Fibroblast of lung (primary cell): ENCODE measurements at regions not wholly inside any gene's neighbourhood (a gene's known extent, or its start where the extent isn't known, plus 50 kb on each side); places are given as distances from the start of the nearest gene placed in this dataset.

ENCODE experiments used
- DNase-seq, 2 donors: peaks; one replicate each; pipeline versions ENCODE4 v3.0.0 to v3.0.0-alpha.2; 2010; ENCODE audit warnings: low read depth in 2 of 2
- H2AFZ ChIP-seq: 2 replicates; pipeline ENCODE4 v1.5.1; 2012; ENCODE audit warnings: low read length, control low read depth, inconsistent platforms
- H3K27ac ChIP-seq: 2 replicates; pipeline ENCODE4 v1.5.1; 2011; ENCODE audit warnings: low read length, control low read depth; ENCODE audit not compliant: insufficient read depth
- H3K27me3 ChIP-seq: 2 replicates; pipeline ENCODE4 v1.5.1; 2011; ENCODE audit warnings: mild to moderate bottlenecking, low read length; ENCODE audit not compliant: control insufficient read depth, insufficient read depth
- H3K36me3 ChIP-seq: 2 replicates; pipeline ENCODE4 v1.5.1; 2011; ENCODE audit warnings: low read length; ENCODE audit not compliant: control insufficient read depth, insufficient read depth
- H3K4me1 ChIP-seq: 2 replicates; pipeline ENCODE4 v1.5.1; 2011; ENCODE audit warnings: low read length; ENCODE audit not compliant: control insufficient read depth, insufficient read depth; ENCODE audit errors: extremely low read depth
- H3K4me2 ChIP-seq: 2 replicates; pipeline ENCODE4 v1.5.1; 2011; ENCODE audit warnings: low read length, control low read depth; ENCODE audit not compliant: insufficient read depth; ENCODE audit errors: extremely low read depth
- H3K4me3 ChIP-seq, 4 experiments: fragments of 200-600 bp in 1 of 4; sonication (generic) in 1 of 4; replicated peaks in 1 of 4; 2 replicates each; pipeline ENCODE4 v1.5.1; 2011 to 2016; ENCODE audit warnings: low read length in 4 of 4, low read depth in 3 of 4, mild to moderate bottlenecking in 3 of 4, control low read depth in 2 of 4, inconsistent platforms in 1 of 4, mixed read lengths in 1 of 4; ENCODE audit not compliant: insufficient read depth in 1 of 4; ENCODE audit errors: control extremely low read depth in 1 of 4
- H3K79me2 ChIP-seq: 2 replicates; pipeline ENCODE4 v1.5.1; 2012; ENCODE audit warnings: mild to moderate bottlenecking, low read length, inconsistent platforms; ENCODE audit not compliant: control insufficient read depth, insufficient read depth
- H3K9ac ChIP-seq: 2 replicates; pipeline ENCODE4 v1.5.1; 2011; ENCODE audit warnings: mild to moderate bottlenecking, low read length, control low read depth; ENCODE audit not compliant: insufficient read depth
- H3K9me3 ChIP-seq: 2 replicates; pipeline ENCODE4 v1.5.1; 2012; ENCODE audit warnings: low read depth, low read length; ENCODE audit not compliant: control insufficient read depth, insufficient read depth
- H4K20me1 ChIP-seq: 2 replicates; pipeline ENCODE4 v1.5.1; 2011; ENCODE audit warnings: low read length; ENCODE audit not compliant: control insufficient read depth, insufficient read depth; ENCODE audit errors: extremely low read depth
- CTCF ChIP-seq, 2 donors: IDR thresholded peaks in 1 of 2; conservative IDR thresholded peaks in 1 of 2; 1 replicate in 1 of 2; 2 replicates in 1 of 2; pipeline ENCODE4 v1.5.1; 2011 to 2012; ENCODE audit warnings: low read length in 2 of 2, control low read depth in 1 of 2, inconsistent platforms in 1 of 2, low read depth in 1 of 2, mild to moderate bottlenecking in 1 of 2
- EZH2 ChIP-seq: IDR thresholded peaks from 2 replicates; pipeline ENCODE4 v1.5.1; 2012; ENCODE audit warnings: low read length, control low read depth, mild to moderate bottlenecking; ENCODE audit errors: missing control alignments

- H3K4me1 ChIP-seq, result no peaks in the 10 kb centered on the region
- H2AFZ ChIP-seq, result no peak overlapping the region
- H4K20me1 ChIP-seq, result no peaks in the 10 kb centered on the region
- H3K36me3 ChIP-seq, result no peaks in the 10 kb centered on the region
- peak in 1 of 2 donors; percentile 37 for DNase-seq
- no peak for TF ChIP-seq EZH2
- no peak overlapping the region for H3K9ac ChIP-seq
- no peaks in the 10 kb centered on the region for H3K9me3 ChIP-seq
- H3K27ac ChIP-seq, result no peak overlapping the region
- H3K4me2 ChIP-seq, result no peak overlapping the region
- H3K79me2 ChIP-seq, result no peaks in the 10 kb centered on the region
- H3K27me3 ChIP-seq, result no peaks in the 10 kb centered on the region
- H3K4me3 ChIP-seq, result no peak overlapping the region
Measured at GRCh38 chr9:107948601-107949000, 459.0 kb upstream of the KLF4 start.

- TF ChIP-seq CTCF (conservative IDR thresholded peaks at IDR 0.05 in 1 of 2, IDR thresholded peaks at IDR 0.05 in 1 of 2; ENCODE audit: low read depth in 1 of 2, low read length in 2 of 2) (no peak), EZH2 (no peak)
- Histone ChIP-seq H3K4me3 (no peak overlapping the region), H3K27ac (no peak overlapping the region), H2AFZ (no peak overlapping the region), H3K79me2 (no peaks in the 10 kb centered on the region), H3K9me3 (no peaks in the 10 kb centered on the region), H3K9ac (no peak overlapping the region), H3K27me3 (no peaks in the 10 kb centered on the region), H3K4me2 (no peak overlapping the region), H3K4me1 (no peaks in the 10 kb centered on the region), H4K20me1 (no peaks in the 10 kb centered on the region), H3K36me3 (no peaks in the 10 kb centered on the region)
- no peak for DNase-seq
Measured at GRCh38 chr9:107948086-107948485, 458.5 kb upstream of the KLF4 start.

GRCh38 chr9:107946364-107947141 lies 457.0 kb upstream of the KLF4 start:
- Histone ChIP-seq H3K27ac (no peak overlapping the region), H3K9ac (no peak overlapping the region), H3K36me3 (no peaks in the 10 kb centered on the region), H3K79me2 (no peaks in the 10 kb centered on the region), H3K4me2 (no peak overlapping the region), H2AFZ (no peak overlapping the region), H4K20me1 (no peaks in the 10 kb centered on the region), H3K27me3 (no peaks in the 10 kb centered on the region), H3K4me3 (no peak overlapping the region), H3K4me1 (no peaks in the 10 kb centered on the region), H3K9me3 (no peaks in the 10 kb centered on the region)
- no peak for TF ChIP-seq EZH2
- TF ChIP-seq CTCF (conservative IDR thresholded peaks at IDR 0.05 in 1 of 2, IDR thresholded peaks at IDR 0.05 in 1 of 2; ENCODE audit: low read depth in 1 of 2, low read length in 2 of 2), result no peak
- no peak for DNase-seq
